Hematopoietic multipotent progenitor cell treated with erythropoietin and hydrocortisone succinate and interleukin-3 and kit ligand, for 17 days (in vitro differentiated cells): ENCODE measurements at regions not wholly inside any gene's neighbourhood (a gene's known extent, or its start where the extent isn't known, plus 50 kb on each side); places are given as distances from the start of the nearest gene placed in this dataset.

Source experiments
- DNase-seq: peaks from one replicate; pipeline ENCODE4 v3.0.0-alpha.2; 2015; ENCODE audit warnings: low spot score

DNA sequence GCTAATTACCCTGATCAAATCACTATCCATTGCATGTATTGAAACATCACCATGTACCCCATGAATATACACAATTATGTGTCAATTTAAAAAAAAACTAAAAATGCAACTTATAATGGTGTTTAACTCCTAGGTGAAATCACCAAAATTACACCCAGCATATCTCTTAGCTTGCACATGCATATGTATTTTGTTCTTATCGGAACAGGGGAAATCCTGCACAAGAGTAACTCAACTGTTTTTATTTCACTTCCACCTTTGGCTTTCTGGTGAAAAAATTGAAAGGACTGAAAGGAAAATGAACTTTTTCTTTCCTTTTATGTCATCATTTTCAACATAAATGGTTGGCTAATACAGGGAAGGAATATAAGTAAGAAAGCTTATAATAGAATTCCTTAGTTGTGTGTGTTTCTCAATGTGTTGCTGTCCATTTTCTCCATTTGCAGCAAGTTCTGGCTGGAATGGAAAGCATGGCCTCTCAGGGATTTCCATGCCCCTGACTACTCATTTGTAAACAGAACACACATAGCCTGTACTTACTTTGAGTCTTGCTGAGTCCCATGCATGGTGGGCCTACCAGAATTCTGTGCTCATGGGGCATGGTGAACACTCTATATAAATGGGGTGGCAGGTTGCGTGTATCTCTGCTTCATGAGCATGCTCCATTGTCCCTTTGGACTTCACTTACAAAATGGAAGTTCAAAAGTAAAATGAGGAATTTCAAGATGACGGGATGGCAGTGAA is 462.0 kb downstream of the HS3ST3B1 start:
- no peak for DNase-seq

DNA sequence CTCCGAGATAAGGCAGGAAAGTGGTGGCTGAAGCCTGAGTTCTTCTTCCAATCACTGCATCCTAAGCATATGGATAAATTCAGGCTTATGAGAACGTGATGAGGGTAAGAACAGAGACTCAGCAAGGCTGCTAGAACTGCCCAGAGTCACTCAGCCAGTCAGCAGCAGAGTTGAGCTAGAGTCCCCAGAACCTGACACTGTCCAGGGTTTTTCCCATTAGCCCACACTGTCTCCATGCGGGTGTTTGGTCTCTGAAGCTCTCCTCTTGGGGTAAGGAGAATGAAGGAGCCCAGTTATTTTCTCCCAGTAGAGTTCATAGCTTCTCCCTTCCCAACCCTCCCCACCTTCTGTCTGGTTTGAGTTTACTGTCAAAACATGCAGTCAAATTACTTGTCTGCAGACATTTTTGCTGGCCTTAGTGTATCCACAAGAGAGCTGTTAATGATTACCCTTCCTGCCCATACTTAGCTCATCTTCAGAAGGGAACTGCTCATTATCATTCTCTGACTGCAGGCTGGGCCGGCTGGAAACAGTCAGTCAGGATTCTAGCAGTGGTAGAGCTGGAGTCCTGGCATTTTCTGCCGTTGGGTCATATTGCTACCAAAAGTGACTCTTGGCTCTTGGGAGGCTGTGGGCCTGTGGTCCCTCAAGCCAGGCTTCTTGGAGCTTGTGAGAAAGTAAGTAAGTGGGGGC is 460.0 kb downstream of the HS3ST3B1 start:
- no peak for DNase-seq

DNA sequence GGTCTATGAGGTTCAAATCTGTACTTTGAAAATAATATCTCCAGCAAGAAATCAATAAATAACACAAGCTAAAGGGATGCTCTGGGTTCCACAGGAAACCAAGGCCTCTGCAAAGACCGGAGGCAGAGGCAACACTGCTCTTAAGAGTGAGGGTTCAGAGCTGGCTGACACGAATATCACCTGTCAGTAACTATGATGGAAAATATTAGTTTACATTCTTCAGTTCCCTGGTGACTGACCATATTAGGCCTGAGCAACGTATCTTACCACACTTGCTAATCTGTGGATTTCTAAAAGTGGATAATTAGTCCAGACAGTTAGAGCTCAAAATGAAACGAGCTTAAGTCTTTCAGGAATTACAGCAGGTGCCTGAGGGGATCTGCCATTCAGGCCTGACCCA is 459.3 kb downstream of the HS3ST3B1 start:
- no peak for DNase-seq

DNA sequence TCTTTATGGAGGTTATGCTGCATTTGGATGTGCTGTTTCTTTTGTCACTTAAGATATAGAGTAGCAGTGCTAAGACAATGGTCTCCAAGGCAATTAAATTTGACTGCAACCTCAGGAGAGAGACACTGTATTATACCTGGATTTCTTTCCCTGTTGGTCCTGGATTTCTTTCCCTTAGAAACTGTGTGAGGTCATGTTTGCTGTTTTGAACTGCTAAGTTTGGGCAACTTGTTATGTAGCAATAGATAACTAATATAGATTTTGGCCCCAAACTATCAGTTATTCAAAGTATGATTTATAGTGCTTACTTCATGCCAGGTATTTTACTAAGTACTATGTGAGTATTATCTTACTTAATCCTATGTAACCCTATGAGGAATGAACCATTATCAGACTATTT is 458.4 kb downstream of the HS3ST3B1 start:
- DNase-seq = no peak

DNA sequence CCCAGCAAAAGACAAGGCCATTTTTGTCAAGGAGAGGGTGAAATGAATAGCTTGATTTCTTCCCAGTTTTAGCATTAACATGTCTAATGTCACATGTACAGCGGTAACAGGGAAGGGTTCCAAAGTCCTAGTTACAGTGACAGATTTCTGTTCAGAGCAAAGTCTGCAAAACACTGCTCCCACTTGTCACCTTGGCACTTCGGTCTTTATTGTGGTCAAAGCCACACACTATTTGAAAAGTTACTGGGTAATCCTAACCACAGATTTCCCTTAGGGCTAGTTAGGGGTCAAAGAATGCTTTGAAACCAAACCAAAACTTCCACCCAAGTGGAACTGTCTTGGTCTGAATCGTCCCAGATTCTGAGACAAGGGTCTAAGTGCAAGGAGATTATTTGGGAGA is 455.6 kb downstream of the HS3ST3B1 start:
- DNase-seq = no peak

DNA sequence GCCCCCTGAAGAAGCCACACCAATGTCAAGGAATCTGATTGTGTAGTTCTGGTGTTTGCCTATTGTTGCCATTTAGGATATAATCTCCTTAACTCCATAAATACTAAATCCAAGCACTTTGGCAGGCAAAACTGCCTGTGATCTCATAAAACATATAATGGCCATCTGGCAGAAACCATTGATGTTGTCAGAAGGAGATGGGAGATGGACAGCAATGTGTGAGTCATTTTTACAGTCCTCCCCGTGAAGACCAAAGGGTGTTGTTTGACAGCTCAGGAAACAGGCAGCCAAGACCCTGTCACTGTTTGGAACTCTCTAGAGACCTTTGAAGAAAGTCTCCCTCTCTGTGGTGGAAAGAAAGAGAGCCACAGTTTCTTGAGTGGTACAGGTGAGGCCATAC is 454.1 kb downstream of the HS3ST3B1 start:
- DNase-seq = no peak

- no peak for DNase-seq
These were observed 452.5 kb downstream of the HS3ST3B1 start for GRCh38 chr17:14753383-14753782.

DNA sequence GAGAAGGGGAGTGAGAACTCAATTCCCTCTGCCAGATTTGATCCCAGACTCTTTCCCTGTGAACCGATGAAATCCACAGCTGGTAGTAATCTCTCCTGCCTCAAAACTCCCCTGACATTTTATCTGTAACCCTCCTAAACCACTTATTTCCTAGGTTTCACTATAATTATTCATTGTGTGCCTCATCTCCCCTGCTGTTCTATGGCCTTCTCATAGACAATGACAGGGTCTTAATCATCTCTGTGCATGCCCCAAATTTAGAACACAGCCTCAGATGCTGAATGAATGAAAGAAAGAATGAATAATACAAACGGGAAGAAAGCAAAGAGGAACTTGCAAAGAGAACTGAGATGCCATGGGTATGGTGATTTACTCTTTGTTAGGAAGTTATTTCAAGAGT is 451.1 kb downstream of the HS3ST3B1 start:
- DNase-seq = no peak

- no peak for DNase-seq
These were observed 450.0 kb downstream of the HS3ST3B1 start for GRCh38 chr17:14750866-14751265.

GRCh38 chr17:14749269-14749668 is 448.4 kb downstream of the HS3ST3B1 start:
- DNase-seq = no peak

- no peak for DNase-seq
These were observed 447.3 kb downstream of the HS3ST3B1 start for GRCh38 chr17:14748036-14748710.

DNA sequence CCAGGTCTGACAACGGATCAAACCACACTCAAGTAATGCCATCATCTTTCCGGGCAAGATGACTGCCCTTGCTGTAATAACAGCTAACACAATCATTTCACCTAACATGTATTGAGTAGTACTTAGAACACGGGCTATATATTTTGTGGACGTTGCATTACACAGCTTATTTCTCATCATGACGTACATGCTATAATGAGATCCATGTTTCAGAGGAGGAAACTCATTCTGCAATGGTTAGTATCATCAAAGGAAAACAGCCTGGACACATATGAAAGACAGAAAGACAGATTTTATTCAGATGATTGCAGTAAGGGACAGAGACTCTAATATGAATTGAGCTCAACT is 446.7 kb downstream of the HS3ST3B1 start:
- no peak for DNase-seq

- DNase-seq = no peak
These were observed 446.1 kb downstream of the HS3ST3B1 start for GRCh38 chr17:14746822-14747602.

DNA sequence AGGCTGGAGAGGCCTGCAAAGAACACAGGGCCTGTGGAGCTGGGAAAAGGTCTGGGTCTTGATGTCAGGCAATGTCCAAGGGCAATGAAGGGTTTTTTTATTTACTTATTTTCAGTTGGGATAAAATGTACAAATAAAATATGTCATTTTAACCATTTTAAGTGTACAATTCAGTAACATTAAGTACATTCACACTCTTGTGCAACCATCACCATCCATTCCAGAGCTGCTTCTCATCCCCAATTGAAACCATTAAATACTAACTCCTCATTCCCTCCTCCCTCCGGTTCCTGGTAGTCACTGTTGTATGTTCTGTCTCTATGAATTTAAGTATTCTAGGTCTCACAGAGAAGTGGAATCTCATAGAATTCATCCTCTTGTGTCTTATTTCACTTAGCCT is 444.7 kb downstream of the HS3ST3B1 start:
- DNase-seq = no peak

DNA sequence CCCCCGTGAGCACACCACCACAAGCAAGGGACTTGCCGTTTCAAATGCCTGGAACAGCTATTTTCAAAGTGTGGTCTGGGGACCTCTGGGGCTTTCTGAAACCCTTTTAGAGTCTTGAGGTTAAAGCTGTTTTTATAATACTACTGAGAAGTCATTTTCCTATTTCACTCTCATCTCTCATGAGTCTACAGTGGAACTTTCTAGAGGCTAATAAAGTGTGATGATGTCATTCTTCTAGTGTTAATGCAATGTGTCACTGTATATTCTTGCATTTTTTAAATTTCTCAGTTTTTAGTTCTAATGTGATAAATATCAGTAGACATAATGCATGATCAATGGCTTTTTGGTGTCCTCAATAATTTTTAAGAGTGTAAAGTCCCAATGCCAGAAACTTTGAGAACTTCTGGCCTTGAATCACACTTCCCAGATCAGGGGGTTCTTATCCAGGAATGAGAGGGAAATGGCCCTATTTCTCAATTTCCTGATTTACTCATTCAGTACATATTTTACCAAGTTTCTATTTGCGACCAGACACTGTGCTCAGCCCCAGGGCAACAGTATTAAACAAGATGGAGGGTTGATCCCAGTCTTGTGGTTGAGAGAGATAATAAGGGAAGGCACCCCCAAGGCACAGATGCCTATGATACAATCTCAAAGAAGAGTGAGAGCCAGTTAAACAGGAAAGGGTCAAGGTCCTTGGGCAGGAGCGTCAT is 444.0 kb downstream of the HS3ST3B1 start:
- DNase-seq = no peak

DNA sequence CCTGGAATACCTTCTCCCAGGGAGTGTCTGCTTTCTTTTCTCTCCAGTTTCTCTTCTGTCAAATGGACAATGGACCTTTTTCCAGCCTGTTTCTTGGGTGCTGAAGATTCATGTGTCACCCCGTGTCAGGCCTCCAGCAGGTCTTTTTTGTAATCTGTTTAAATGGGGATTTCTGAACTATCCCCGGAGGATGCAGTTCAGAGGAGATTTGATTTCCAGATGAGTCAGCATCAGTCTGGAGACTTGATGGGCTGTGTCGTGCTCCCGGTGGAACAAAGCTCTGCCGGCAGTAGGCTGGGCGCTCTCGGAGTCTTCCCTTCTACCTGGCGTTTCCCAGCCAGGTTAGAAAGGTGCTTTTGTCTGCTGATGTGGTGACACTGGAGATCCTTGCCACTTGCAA is 440.6 kb downstream of the HS3ST3B1 start:
- DNase-seq = no peak

DNA sequence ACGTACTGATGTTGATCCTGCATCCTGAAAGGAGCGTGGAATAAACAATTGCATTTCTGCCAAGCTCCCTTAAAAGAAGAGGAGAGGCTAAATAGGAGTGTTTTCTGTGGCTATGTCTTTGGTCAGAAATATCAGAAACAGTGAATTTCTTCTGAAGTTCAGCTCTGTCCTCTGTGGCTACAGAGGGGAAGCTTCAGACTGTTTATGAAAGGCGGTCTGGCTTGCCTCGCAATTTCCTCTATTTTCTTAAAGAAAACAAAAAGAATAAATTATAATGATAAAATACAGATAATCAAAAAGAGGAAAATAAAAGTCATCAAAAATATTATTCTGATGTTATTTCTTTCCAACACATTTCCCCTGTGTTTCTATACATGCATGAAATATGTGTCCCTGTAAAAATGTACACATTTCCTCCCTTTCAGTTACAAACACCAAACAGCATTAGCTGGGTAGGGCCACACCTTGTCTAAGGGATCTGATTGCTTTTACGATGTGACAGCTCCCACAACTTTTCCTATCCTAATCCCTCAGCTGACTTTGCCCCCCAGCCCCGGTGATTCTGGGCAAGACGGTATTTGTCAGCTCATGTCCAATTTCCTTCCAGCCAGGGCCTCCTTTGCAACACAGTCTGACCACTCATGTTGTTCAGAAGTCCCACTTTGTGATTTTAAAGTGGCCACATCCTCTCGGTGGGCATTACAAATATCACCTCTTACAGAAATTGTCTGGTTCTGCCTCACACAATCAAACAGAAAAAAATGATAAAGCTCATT is 439.0 kb downstream of the HS3ST3B1 start:
- DNase-seq = no peak

GRCh38 chr17:14738652-14738988 is 437.7 kb downstream of the HS3ST3B1 start:
- DNase-seq = no peak

DNA sequence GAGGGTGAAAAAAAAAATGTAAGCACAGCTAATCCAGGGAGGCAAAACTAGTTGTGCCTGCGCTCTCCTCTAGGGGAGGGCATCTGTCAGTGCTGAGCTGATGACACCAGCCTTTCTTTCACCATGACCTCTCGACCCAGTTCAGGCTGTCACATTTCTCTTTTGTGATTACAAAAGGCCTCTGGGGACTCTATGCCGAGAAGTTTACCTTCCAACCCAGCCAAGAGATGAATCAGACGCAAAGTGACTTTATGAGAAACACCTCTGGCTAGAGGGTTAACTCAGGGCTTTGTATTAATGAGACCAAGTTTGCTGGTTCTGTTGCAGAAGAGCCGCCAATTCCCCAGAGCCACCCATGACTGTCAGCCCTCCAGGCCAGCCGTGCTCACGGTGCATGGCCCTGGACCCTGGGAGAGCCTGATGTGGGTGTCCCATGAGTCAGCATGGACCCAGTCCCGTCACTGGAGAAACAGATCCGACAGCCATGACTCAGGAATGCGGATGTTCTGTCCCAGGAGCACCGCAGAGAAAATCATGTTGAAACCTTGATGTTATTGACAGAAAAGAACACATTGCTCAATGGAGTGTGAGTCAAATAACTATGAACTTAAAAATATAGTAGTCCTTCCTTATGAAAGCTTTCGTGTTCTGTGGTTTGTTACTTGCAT is 437.2 kb downstream of the HS3ST3B1 start:
- DNase-seq = no peak

- DNase-seq = no peak
These were observed 435.8 kb downstream of the HS3ST3B1 start for GRCh38 chr17:14736631-14737030.

DNA sequence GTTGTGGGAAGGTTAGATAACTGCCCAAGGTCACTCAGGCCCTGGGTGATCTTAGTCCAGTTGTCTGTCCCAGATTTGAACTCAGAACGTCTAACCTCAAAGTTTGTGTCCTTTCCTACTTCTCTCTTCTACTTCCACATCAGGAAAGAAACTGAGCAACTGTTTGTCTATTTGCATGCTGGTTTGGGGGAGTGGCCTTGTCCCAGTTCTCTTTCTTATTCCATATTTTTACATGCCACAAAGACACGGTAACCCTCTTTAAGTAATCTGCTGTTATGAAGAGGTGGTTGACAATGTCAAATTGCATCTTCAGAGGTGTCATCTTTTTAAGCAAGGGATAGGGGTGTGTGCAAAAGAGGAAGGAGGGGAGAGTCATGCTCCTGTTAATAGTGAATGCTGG is 432.5 kb downstream of the HS3ST3B1 start:
- DNase-seq = no peak
